ENCODE measurements at regions not wholly inside any gene's neighbourhood (a gene's known extent, or its start where the extent isn't known, plus 50 kb on each side); places are given as distances from the start of the nearest gene placed in this dataset.
A peak's percentile ranks its signal among the peaks of the same experiment; 100 is the strongest.

DNA sequence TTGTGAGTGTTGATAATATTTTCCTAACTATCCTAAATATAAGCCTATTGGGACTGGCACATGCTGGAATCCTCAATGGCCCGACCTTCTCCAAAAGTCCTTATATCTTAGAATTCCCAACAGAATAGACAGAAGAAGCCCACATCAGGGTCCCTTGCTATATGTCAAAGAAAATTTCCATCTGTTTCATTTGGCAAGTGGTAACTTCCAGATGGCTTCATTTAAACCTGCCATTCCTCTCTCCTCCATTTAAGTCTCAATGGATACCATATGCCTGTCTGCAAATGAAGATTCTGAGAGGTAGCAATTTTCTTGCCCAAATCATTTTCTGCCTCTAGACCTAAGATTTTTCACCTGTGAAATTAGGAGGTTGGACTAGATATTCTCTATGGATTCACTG, 73.1 kb upstream of the KCNA4 start:
- no peak for DNase-seq

GRCh38 chr11:30091246-30091645, 74.4 kb upstream of the KCNA4 start:
- no peak for DNase-seq

DNA sequence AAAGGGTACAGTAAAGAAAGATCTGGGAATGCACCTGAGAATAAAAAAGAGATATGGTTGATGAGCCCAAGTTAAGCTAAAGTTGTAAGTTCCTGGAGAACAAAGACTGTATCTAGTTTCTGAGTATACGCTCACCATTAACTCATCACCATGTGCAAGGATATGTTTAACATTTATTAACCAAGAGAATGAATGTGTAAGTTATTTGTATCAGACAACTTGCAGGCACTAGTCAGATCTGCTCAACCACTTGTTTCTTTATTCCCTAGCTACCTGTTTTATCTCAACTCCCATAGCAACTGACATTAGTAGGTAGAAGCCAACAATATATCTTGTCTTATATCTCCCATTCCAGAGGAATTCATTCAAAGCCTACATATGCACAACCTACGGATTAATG, 74.9 kb upstream of the KCNA4 start:
- no peak for DNase-seq

DNA sequence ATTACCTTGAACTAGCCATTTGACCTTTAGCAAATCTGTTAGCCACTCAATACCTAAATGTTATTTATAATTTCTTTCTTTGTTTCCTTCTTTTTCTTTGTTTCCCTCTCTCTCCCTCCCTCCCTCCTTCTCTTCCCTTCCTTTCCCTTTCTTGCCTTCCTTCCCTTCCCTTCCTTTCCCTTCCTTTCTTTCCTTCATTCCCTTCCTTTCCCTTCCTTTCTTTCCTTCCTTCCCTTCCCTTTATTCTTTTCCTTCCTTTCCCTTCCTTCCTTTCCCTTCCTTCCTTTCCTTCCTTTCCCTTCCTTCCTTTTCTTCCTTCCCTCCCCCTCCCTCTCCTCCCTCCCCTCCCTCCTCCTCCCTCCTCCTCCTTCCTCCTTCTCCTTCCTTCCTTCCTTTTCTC, 75.7 kb upstream of the KCNA4 start:
- no peak for DNase-seq

DNA sequence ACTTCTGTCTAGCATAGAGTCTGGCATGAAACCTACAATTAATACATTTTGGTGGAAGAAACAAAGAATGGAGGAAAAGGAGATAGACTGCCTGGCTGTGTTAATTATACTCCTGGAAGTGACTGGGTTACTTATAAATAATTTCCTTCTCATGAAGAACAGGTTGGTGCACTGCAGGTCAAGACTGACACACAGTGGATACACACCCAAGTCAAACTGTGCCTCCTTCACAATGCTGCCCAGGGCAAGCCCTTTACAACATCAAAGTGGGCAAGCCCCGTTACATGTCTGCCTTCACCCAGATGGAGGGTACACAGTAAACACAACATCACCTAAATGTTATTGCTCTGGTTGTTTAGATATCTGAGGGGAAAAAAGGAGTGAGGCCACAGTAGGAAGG, 83.7 kb upstream of the KCNA4 start:
- no peak for DNase-seq

GRCh38 chr11:30106222-30107181, 89.7 kb upstream of the KCNA4 start:
- DNase-seq: no peak

DNA sequence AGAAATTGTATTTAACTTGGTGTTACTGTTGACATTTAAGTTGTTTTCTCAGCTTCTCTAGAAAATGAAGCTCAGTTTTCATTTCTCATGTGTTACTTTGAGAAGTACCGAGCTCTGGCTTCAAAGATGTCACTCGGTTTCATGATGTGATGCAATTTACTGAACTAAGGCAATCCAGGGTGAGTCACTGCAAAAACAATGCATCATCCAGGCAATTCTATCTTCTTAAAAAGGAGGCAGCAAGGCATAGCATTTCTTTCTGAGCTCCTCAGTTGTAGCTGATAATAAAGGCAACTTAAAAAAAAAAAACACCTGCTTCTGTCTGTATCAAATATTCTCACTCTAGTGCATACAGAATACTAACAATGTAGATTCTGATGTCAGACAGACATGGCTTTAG, 91.1 kb upstream of the KCNA4 start:
- DNase-seq: no peak

DNA sequence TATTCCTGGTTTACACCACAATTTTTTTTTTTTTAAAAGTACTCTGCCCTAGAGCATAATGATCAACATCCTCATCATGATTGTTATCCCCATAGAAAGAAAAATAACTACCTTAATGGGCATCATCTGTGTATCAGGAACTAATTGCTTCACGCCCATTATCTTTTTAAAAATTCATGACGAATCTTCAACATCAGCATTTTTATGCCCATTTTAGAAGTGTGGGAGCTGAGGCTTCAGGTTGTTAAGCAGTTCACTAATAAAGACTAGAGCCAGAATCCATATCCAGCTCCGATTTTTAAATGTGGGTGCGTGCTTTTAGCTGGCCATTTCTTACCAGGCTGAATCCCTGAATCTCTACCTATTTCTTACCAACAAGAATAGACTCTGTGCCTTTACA, 92.9 kb upstream of the KCNA4 start:
- DNase-seq: no peak

DNA sequence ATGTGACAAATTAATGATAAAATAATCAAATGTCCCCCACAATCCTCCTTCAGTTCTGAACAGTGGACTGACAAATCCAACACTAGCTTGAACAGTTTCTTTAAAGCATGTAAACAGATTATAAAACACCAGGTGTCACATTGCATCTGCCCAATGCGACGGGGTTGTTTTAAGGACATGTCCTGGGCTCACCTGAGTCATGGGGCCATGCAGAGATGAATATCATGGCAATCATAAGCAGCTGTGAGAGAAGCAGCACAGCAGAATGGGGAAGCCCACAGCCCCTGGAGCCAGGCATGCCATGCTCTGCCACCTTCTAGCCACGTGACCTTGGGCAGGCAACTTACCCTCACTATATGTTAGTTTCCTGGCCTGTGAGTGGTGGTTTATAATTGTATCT, 93.9 kb upstream of the KCNA4 start:
- no peak for DNase-seq

DNA sequence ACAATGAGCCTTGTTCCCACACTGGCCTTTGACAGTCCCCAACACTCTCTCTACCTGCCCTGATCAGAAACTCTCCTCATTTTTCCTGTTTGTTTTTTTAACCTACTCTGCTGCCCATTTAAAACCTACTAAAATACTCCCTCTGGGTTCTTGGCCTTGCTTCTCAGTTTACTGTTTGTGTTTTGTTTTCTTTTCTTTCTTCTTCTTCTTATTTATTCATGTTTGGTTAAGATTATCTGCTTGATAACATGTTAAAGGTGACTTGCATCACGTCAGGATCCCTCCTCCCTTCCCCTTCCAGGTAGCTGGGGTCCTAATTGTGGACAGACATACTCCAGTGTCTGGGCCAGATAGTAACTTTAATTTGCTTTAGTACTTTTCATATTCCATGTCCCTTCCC, 95.0 kb upstream of the KCNA4 start:
- DNase-seq: no peak

DNA sequence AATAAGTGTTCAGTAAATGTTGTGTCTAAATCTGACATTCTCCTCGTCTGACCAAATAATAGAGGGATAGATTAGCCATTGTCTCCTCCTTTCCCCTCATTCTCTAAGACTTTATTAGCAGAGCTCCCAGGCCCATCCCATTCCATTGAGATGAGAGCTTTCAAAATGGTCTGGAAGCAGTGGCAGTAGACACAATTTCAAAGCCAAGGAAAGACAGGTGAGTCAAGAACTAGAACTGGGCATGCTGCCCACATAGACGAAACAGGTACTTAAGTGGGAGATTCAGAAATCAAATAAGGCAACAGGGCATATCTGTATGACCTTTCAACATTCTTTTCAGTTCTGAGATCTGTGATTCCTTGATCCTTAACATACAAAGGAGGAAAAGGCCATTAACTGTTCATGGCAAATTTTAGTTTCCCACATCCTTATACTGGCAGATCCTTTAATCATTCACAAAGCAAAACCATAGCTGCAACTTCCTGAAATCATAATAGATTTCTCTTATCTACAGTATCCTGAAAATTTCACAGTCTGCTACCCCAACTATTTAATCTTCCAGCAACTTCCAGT, 96.6 kb upstream of the KCNA4 start:
- no peak for DNase-seq

DNA sequence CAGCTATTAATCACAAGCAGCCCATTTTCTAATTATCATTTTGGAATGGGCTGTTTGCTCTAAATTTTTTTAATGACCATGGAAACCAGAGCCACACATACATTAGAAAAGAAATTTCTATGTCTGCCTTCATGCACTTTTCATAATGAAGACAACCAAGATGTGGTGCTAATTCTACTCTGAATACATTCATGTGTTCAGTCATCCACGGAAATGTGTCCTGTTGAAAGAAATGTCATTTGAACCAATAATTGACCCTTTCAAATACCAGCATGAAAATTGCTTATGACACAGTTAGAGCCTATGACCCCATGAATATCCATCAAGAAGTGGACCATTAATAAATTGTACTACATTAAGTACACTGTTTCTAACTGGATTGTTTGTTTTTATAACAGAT, 99.7 kb upstream of the KCNA4 start:
- DNase-seq: no peak

DNA sequence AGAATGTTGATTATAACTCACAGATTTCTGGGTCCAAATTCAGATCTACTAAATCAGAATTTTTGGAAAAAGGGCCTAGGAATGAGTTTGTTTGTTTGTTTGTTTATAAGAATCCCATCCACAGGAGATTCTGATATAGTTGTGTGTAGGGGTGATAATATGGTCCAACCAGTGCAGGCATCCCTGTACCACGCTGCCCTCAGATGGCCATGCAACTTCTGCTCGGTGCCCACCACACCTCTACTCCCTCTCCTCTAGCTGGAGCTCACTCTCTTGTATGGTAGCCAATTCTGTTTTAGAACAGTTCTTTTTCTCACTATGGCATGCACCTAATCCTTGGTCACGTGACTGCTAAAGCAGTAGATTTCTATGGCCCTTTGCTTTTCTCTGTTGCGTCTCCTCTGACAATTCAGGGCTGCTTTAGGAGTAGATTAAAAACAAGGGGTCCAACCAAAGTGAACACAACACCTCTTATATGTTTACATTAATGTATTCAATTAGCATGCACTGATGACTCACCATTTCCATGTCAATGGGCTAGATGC, 103.3 kb upstream of the KCNA4 start:
- DNase-seq: no peak

DNA sequence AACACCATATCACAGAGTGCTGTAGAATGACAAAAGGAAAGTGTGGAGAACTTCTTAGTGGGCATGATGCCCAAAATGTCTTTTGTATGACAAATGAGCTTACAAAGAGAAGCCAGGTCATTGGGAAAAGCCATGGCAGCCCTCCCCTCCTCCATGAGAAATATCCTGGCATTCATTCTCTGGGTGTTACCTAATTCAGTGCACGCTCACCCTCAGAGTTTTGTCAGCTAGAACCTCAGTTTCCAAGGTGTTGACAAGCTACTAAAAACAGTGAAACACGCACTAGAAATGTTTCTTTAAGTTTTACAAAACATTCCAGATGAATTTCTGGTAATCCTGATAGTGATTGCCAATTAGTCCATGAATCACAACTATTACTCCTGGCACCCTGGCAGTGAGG, 105.4 kb upstream of the FSHB start:
- no peak for DNase-seq

- peak in 1 of 2 donors; percentile 9 for DNase-seq
Measured at GRCh38 chr11:30128269-30128932, 102.4 kb upstream of the FSHB start.

- no peak for DNase-seq
Measured at GRCh38 chr11:30131535-30131934, 99.3 kb upstream of the FSHB start.

DNA sequence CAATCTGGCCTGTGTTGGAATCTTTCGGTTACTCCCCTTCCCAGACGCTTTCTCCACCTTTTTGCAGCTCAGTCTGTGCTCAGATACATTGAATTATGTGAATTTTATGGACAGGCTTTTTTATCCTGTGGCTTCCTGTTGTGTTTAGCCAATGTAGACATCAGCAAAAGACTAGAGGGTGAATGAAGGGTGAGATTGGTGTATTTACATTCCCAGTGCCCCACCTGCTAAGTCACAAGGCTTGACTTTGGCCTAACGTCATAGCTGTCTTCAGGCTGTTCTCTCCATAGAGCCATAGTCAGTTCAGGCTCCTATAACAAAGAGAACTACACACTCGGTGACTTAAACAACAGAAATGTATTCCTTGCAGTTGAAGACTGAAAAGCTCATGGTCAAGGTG, 97.5 kb upstream of the FSHB start:
- no peak for DNase-seq

DNA sequence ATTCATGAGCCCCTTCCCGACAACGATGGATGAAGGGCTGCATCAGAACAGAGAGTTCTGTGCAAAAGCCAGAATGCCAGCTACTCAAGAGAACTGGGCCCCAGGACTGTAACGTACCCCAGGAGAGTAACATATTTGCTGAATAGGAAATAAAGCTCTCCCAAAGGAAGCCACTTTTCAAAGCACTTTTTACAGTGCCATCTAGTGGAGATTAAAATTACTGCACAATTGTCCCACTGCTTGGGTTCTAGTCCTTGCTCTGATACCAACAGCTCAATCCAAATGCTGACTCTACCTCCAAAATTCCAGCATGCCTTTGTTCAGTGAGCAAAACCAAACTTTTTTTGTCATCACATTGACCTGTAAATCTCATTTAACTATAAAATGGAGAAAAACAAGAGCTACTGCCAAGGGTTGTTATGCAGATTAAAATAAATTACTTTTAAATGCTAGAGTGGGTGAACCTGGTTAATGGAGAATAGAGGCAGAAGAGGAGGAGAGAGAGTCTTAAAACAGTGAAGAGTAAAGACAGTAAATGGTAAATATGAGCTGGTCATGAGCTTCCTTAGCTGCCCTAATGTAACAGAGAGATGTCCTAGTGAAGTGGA, 87.6 kb upstream of the FSHB start:
- peak; percentile 15 to 77 for DNase-seq

DNA sequence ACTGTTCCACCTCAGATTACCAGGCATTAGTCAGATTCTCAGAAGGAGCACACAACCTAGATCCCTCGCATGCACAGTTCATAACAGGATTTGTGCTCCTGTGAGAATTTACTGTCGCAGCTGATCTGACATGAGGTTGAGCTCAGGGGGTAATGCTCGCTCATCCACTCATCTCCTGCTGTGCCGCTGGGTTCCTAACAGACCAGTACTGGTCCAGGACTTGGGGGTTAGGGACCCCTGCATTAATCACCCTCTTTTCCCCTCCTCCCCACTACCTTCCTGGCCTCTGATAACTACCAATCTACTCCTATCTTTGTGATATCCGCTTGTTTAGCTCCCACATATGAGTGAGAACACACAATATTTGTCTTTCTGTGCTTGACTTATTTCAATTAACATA, 83.5 kb upstream of the FSHB start:
- no peak for DNase-seq

DNA sequence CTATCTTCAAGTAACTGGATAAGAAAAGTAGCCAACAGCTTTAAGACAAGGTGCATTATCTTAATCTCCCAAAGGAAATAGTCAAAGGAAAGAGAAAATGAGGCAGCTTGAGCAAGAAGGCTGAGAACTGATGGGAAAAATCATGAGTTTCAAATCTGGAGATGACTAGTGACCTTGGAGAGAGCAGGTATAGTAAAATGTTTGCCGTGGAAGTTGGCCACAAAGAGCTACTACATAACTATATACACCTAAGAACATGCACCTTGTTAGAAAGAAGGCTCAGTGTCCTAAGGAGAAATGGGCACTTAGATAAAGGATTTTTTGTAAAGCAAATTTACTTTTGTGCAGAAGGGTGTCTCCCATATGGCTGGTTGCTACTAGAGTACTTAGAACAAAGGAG, 80.8 kb upstream of the FSHB start:
- DNase-seq: no peak

DNA sequence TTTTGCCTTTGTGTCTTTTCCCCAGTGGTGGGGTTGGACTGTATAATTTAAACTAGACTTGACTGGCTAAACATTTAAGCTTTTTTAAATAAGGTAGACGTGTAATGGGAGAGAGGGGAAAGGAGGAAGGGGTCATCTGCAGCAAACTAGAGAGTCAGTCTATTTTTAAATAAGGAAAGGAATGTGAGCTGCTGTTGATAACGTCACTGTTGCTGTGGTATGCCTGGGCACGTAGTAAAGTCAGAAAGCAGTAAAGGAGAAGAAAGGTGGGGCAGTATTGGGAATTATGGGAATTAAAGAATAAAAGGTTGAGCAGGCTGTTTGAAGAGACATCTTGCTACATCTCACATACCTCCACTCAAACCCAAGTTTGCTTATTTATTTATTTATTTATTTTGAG, 80.4 kb upstream of the FSHB start:
- no peak for DNase-seq

GRCh38 chr11:30153008-30153407, 77.8 kb upstream of the FSHB start:
- DNase-seq: no peak

DNA sequence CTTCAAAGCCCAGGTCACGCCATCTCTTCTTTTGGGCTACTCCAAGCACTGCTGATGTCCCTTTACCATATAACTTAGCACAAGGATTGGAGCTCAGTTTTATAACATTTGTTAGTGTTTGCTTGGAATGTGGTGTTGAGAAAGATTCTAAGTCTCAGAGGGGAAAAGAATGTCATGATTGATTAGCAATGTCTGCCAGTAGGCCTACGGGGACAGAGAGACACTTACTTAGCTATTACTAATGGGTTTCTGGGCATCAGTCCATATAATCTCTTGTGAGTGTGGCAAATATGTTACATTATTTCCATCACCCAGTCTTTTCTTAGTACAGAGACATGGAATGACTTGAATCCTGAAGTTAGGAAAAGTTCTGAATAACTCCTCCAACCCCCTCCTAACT, 75.4 kb upstream of the FSHB start:
- no peak for DNase-seq

Measured in inflammatory macrophage treated with lipopolysaccharide for 1 hour (primary cell).